Adrenal gland (tissue), 9 donors: ENCODE measurements at regions not wholly inside any gene's neighbourhood (a gene's known extent, or its start where the extent isn't known, plus 50 kb on each side); places are given as distances from the start of the nearest gene placed in this dataset.

Experiments used
- DNase-seq, 7 donors: peaks; one replicate each; pipeline ENCODE4 v3.0.0-alpha.2; 2019 to 2020
- H3K27ac ChIP-seq, 5 donors: fragments of 200-600 bp; sonication (generic) in 4 of 5; 1 replicate in 3 of 5; 2 replicates in 2 of 5; pipeline versions ENCODE4 v1.5.1 to v1.8.0; 2016 to 2020; ENCODE audit warnings: mild to moderate bottlenecking in 1 of 5
- H3K27me3 ChIP-seq: fragments of 200-600 bp; 2 replicates; pipeline ENCODE4 v1.8.0; 2021
- H3K36me3 ChIP-seq, 2 donors: fragments of 200-600 bp; replicated peaks in 1 of 2; 1 replicate in 1 of 2; 2 replicates in 1 of 2; pipeline versions ENCODE4 v1.5.1 to v1.8.0; 2018 to 2022
- H3K4me1 ChIP-seq, 2 donors: fragments of 200-600 bp; replicated peaks in 1 of 2; 1 replicate in 1 of 2; 2 replicates in 1 of 2; pipeline versions ENCODE4 v1.5.1 to v1.8.0; 2018 to 2021
- H3K4me3 ChIP-seq, 4 donors: fragments of 200-600 bp; sonication (generic) in 3 of 4; one replicate each; pipeline ENCODE4 v1.5.1; 2016 to 2018
- H3K9me3 ChIP-seq, 3 donors: fragments of 200-600 bp; sonication (generic) in 1 of 3; replicated peaks in 1 of 3; 1 replicate in 2 of 3; 2 replicates in 1 of 3; pipeline versions ENCODE4 v1.5.1 to v1.8.0; 2016 to 2021
- POLR2A ChIP-seq, 2 donors: fragments of 450-650 bp; IDR thresholded peaks; one replicate each; pipeline ENCODE4 v1.6.1; 2017; ENCODE audit warnings: antibody characterized with exemption in 2 of 2, mild to moderate bottlenecking in 2 of 2, moderate library complexity in 1 of 2
- WGBS, 4 donors: extraction: QIAGEN DNeasy Blood & Tissue Kit in 2 of 4; methylation state at CpG; one replicate each; pipeline versions ENCODE4 v1.1.5 to v1.1.7; 2013 to 2017; 5-methylcytosine and 5-hydroxymethylcytosine counted together
- intact Hi-C, 2 donors: fragments of 100-400 bp; cut with DNase I; formaldehyde crosslinking; loops; one replicate each; pipeline versions ENCODE4 v1.14.1 to v1.15.0; 2022 to 2023
- TF ChIP-seq, protein P1 (sequence below), 6 experiments: fragments of 450-650 bp in 4 of 6; fragments of 200-600 bp in 2 of 6; sonication (generic) in 1 of 6; IDR thresholded peaks; 1 replicate in 5 of 6; 2 replicates in 1 of 6; pipeline versions ENCODE4 v1.5.1 to v1.8.0; 2016 to 2021; ENCODE audit warnings: antibody characterized with exemption in 6 of 6, mild to moderate bottlenecking in 2 of 6, moderate library complexity in 1 of 6
- donor health status: healthy with polysubstance abuse.
- donor health status: Bipolar disorder and iron deficiency.
- donor health status: DM: yes; HTN: yes; CAD: no.
- donor health status: DM: no; HTN: no; CAD: no.
- donor health status: DM: no; HTN: no; CAD: no.

DNA sequence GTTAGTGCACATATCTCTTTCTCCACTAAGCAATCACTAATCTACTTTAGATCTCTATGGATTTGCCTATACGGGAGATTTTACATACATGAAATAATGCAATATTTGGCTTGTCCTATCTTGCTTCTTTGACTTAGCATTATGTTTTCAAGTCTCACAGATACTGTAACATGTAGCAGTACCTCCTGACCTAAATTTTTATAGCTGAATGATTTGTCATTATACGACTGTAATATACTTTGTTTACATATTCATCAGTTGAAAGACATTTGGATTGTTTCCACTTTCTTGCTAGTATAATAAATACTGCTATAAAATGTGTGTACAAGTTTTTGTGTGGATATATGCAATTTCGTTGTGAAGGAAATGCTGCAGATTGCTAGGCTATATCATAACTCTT, 1520.8 kb upstream of the CDH6 start:
- Histone ChIP-seq H3K27ac (no peak overlapping the region), H3K36me3 (no peaks in the 10 kb centered on the region), H3K4me3 (no peak overlapping the region), H3K27me3 (no peaks in the 10 kb centered on the region), H3K9me3 (no peaks in the 10 kb centered on the region), H3K4me1 (no peaks in the 10 kb centered on the region)
- 31 to 55% (median 42%) methylated on average over 3 of the region's 3 CpGs for WGBS, 4 donors
- intact Hi-C loops = no loop called here
- DNase-seq = no peak
- TF ChIP-seq, protein P1, sequence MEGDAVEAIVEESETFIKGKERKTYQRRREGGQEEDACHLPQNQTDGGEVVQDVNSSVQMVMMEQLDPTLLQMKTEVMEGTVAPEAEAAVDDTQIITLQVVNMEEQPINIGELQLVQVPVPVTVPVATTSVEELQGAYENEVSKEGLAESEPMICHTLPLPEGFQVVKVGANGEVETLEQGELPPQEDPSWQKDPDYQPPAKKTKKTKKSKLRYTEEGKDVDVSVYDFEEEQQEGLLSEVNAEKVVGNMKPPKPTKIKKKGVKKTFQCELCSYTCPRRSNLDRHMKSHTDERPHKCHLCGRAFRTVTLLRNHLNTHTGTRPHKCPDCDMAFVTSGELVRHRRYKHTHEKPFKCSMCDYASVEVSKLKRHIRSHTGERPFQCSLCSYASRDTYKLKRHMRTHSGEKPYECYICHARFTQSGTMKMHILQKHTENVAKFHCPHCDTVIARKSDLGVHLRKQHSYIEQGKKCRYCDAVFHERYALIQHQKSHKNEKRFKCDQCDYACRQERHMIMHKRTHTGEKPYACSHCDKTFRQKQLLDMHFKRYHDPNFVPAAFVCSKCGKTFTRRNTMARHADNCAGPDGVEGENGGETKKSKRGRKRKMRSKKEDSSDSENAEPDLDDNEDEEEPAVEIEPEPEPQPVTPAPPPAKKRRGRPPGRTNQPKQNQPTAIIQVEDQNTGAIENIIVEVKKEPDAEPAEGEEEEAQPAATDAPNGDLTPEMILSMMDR (IDR thresholded peaks at IDR 0.05) = no peak
- no peak for TF ChIP-seq POLR2A (IDR thresholded peaks at IDR 0.05)

DNA sequence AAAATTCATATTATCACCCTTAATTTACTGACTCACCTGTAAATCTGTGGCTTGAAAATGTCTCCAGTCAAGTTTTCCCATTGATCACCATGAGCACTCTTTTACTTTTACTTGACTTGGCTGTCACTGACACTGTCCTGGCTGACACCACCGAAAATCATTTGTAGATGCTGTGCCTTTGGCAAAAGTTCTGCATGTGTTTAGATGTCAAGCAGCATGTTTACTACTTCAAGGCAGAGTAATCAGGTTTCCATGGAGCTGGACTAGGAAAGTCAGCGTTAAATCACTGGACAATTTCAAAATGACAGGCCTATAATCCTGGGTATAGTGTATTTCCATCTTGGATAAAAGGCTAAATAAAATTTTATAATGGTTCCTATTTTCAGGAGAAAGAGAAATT, 1530.6 kb upstream of the CDH6 start:
- Histone ChIP-seq H3K9me3 (no peaks in the 10 kb centered on the region), H3K4me3 (no peak overlapping the region), H3K36me3 (no peaks in the 10 kb centered on the region), H3K4me1 (no peaks in the 10 kb centered on the region), H3K27ac (no peak overlapping the region), H3K27me3 (no peaks in the 10 kb centered on the region)
- WGBS, 4 donors = 73 to 83% (median 76%) methylated on average over 2 of the region's 2 CpGs
- DNase-seq = no peak
- intact Hi-C loops = no loop called here
- TF ChIP-seq POLR2A (IDR thresholded peaks at IDR 0.05) = no peak
- TF ChIP-seq, protein P1 (IDR thresholded peaks at IDR 0.05) = no peak

DNA sequence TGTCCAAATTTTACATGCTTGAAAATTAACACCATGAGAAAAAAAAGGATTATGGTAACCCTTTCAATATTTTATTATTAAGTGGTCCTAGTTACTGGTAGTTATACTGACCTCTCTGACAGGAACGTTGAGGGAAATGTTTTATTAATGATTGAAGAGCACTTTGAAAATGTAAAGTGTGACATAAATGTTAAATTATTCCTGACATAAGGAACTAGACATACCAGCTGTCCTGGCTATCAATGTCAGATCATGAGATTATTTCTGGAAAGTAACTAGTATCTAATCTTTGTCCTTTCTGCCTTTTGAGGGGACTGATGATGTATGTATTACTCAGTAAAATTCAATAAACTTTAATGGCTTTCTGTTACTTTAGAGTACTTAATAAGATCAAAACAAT, 1538.5 kb upstream of the CDH6 start:
- 4 to 36% (median 27%) methylated on average over 1 of the region's 1 CpG for WGBS, 4 donors

DNA sequence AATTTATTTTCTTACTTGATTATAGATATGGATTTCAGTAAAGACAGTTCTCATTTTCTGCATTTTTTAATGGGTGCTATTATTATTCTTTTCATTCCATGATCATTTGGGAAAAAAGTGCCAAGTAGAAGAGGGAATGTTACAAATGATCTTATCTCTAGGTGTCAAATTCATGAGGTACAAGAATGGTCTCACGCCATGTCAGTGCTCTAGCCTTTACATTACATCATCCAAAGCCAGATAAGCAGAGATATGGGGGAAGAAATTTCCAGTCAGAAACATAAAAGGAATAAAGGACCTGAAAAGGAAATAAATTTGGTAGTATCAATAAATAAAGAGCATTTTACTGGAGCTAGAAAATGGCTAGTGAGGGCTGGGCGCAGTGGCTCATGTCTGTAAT, 1544.2 kb upstream of the CDH6 start:
- Histone ChIP-seq H3K27ac (no peak overlapping the region), H3K9me3 (no peaks in the 10 kb centered on the region), H3K4me1 (no peaks in the 10 kb centered on the region), H3K4me3 (no peak overlapping the region), H3K36me3 (no peaks in the 10 kb centered on the region), H3K27me3 (no peaks in the 10 kb centered on the region)
- WGBS, 4 donors = 57 to 74% (median 63%) methylated on average over 2 of the region's 2 CpGs
- no peak for DNase-seq
- intact Hi-C loops = no loop called here
- TF ChIP-seq, protein P1 (IDR thresholded peaks at IDR 0.05) = no peak
- TF ChIP-seq POLR2A (IDR thresholded peaks at IDR 0.05) = no peak

More for the DNA sequence above, 1538.5 kb upstream of the CDH6 start:
- H3K4me3 ChIP-seq = no peak overlapping the region
- no peaks in the 10 kb centered on the region for H3K27me3 ChIP-seq
- H3K27ac ChIP-seq = no peak overlapping the region
- TF ChIP-seq POLR2A (IDR thresholded peaks at IDR 0.05) = no peak
- TF ChIP-seq, protein P1 (IDR thresholded peaks at IDR 0.05) = no peak
- intact Hi-C loops = no loop called here
- no peak for DNase-seq
- H3K36me3 ChIP-seq = no peaks in the 10 kb centered on the region
- H3K4me1 ChIP-seq = no peaks in the 10 kb centered on the region
- H3K9me3 ChIP-seq = no peaks in the 10 kb centered on the region
